RWPE1 (cell line): ENCODE measurements at regions not wholly inside any gene's neighbourhood (a gene's known extent, or its start where the extent isn't known, plus 50 kb on each side); places are given as distances from the start of the nearest gene placed in this dataset.

Experiments used
- CTCF ChIA-PET: fragments of 350-600 bp; sonication (Branson Sonifier 250); formaldehyde crosslinking; extraction: SDS; loops from one replicate; lab custom pipeline; 2021; lab: Yijun Ruan, JAX
- POLR2A ChIA-PET: fragments of 400-600 bp; formaldehyde crosslinking; extraction: SDS; loops from one replicate; lab custom pipeline; 2020; ENCODE audit warnings: antibody characterized with exemption; ENCODE audit not compliant: low non-redundant PET; lab: Yijun Ruan, JAX
- DNase-seq: peaks from one replicate; pipeline ENCODE4 v3.0.0; 2012; ENCODE audit warnings: low spot score
- H3K27ac ChIP-seq: fragments of 450-650 bp; 2 replicates; pipeline ENCODE4 v1.5.1; 2017
- TF ChIP-seq, protein P1 (sequence below): fragments of 450-650 bp; conservative IDR thresholded peaks from 2 replicates; pipeline ENCODE4 v1.5.1; 2017; ENCODE audit warnings: low read depth, mild to moderate bottlenecking

DNA sequence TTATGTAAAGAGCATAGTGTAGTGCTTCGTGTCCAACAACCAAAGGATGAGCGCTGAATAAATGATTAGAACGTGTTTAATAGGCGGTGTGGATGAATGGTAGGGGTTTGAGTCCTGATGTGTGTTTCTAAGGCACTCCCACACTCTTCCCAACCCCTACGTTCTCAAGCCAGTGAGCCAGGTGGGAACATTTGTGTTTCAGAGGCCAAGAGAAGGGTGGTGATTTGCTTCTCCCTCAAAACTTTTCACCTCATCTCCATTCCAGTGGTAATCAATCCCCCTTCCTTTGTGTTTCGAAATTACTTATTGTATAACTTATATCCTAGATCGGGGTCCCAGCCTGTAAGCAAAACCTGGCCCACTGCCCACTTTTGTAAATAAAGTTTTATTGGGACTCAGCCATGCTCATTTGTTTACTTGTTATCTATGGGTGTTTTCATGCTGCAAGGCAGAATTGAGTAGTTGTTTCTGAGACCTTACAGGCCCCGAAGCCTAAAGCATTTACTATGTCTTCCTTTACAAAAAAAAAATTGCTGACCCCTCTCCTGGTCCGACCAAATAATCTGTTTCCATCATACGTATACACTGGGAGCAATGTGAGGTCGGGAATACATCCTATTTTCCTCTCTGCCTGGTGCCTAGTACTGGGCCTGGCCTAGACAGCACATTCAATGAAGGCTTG lies 150.8 kb upstream of the MYCN start:
- ChIA-PET CTCF (no interaction called here), POLR2A (no interaction called here)
- no peak overlapping the region for H3K27ac ChIP-seq
- TF ChIP-seq, protein P1, sequence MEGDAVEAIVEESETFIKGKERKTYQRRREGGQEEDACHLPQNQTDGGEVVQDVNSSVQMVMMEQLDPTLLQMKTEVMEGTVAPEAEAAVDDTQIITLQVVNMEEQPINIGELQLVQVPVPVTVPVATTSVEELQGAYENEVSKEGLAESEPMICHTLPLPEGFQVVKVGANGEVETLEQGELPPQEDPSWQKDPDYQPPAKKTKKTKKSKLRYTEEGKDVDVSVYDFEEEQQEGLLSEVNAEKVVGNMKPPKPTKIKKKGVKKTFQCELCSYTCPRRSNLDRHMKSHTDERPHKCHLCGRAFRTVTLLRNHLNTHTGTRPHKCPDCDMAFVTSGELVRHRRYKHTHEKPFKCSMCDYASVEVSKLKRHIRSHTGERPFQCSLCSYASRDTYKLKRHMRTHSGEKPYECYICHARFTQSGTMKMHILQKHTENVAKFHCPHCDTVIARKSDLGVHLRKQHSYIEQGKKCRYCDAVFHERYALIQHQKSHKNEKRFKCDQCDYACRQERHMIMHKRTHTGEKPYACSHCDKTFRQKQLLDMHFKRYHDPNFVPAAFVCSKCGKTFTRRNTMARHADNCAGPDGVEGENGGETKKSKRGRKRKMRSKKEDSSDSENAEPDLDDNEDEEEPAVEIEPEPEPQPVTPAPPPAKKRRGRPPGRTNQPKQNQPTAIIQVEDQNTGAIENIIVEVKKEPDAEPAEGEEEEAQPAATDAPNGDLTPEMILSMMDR, result no peak
- no peak for DNase-seq

DNA sequence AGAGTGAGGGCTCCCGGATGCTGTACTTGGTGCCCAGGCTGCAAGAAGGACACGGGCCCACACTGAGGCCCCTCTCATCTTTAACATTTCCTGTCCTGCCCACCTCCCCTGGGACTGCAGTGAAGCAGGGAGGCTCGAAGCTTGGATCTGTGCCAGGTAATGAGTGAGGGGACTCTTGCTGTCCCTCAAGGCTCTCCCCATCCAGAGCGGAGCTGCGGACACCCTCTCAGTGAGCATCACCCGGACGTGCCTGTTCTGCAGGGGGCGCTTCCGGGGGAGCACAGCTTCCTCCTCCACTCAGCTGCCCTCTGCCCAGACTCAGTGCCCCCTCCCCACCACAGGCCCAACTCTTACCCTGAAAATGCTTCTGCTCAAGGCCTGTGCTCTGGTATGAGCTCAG lies 150.0 kb upstream of the MYCN start:
- ChIA-PET POLR2A (no interaction called here), CTCF (no interaction called here)
- no peak overlapping the region for H3K27ac ChIP-seq
- TF ChIP-seq, protein P1, result no peak
- no peak for DNase-seq

DNA sequence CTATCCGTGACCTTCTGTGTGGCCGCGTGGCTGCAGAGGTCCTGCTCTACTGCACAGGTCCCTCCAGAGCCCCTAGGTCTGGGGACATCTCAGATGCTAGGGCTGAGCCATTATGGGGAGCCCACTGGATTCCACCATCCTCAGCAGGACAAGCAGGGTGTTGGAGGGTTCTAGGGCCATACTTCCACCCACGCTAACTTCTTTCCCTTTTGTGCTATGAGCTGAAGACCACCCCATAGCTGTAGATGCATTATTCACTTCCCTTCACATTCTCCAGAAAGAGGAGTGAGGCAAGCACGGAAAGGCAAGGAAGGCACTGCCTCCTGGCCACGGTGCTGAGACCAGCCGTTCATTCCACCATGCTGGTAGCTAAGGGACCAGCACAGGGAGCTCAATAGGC lies 149.5 kb upstream of the MYCN start:
- POLR2A ChIA-PET, result no interaction called here

DNA sequence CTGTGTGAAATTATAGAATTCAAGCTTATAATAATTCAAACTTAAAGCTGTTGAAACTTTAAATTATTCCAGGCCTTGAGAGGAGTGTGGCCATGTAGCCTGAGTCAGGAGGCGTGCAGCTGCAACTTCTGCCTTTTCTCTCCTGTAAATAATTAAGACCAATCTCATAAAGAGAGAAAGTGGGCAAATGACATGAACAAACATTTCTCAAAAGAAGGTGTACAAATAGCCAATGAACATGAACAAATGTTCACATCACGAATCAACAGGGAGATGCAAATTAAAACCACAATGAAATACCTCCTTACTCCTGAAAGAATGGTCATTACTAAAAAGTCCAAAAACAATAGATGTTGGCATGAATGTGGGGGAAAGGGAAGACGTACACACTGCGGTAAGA lies 149.1 kb upstream of the MYCN start:
- no peak for DNase-seq
- ChIA-PET CTCF (interaction anchor here (0.7 kb wide), 1 partner anchor 165 kb away, joined by 3 read pairs; no protein-coding TSS in a partner anchor), POLR2A (no interaction called here)
- H3K27ac ChIP-seq, result no peak overlapping the region
- TF ChIP-seq, protein P1, result no peak

More for the DNA sequence above, 149.5 kb upstream of the MYCN start:
- DNase-seq, result no peak
- CTCF ChIA-PET, result interaction anchor here (0.7 kb wide), 1 partner anchor 165 kb away, joined by 3 read pairs; no protein-coding TSS in a partner anchor
- no peak overlapping the region for H3K27ac ChIP-seq
- TF ChIP-seq, protein P1, result no peak

DNA sequence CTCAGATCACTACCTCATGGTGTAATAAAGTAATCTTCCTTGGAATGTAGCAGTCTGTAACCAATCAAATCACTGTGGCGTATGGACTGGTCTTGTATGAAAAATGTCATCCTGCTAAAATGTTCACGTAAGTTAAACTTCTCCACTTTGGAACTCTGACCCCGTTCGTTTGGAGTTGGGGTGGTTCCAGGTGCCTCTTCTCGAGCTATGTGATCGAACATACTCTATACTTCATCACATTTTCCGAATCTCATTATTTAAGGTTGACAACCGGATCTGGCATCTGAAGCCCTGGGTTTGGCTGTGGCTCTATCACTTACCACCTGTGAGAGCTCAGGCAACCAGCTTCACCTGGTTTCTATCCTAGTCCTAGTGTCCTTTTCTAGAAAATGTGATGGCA lies 148.0 kb upstream of the MYCN start:
- DNase-seq, result no peak
- H3K27ac ChIP-seq, result no peak overlapping the region
- ChIA-PET POLR2A (no interaction called here), CTCF (interaction anchor here (0.6 kb wide), 1 partner anchor 529 kb away, joined by 3 read pairs; no protein-coding TSS in a partner anchor)
- TF ChIP-seq, protein P1, result no peak

DNA sequence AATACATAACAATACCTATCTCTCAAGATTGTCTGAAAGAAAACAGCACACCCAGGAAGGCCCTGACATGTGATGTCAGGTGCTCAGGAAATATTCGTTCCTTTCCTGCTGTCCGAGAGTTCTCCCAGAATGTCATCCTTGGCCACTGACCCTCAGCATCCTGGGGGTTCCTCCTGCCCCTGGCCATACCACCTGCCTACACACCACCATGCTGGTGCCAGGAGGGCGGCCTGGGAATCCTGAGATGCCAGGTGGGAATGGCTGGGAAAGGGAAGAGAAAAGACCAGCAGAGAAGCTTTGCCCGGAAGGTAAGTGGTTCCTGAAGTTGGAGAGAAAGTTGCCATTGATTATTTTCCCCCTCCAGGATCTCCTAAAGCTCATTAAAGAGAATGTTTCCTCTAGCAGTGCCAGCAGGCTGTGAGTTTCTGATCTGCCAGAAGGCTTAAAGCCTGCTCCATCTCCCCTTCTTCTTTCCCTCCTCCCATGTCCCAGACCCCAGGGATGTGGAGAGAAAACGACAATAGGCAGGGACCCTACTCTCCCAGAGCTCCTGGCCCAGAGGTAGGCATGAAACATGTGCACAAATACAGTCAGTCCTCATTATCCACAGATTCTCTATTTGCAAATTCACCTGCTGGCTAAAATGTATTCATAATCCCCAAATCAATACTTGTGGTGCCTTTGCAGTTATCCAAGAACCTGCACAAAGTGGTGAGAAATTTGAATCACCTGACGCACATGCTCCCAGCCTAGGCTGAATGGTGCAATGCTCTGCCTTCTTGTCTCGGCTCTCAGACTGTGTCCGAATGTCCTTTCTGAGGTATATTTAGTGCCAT lies 147.1 kb upstream of the MYCN start:
- TF ChIP-seq, protein P1, result no peak
- DNase-seq, result no peak
- ChIA-PET POLR2A (no interaction called here), CTCF (interaction anchor here (0.5 kb wide), 1 partner anchor 24 kb away, joined by 4 read pairs; no protein-coding TSS in a partner anchor)
- H3K27ac ChIP-seq, result no peak overlapping the region
